ENCODE measurements at regions not wholly inside any gene's neighbourhood (a gene's known extent, or its start where the extent isn't known, plus 50 kb on each side); places are given as distances from the start of the nearest gene placed in this dataset.

GRCh38 chr4:138297743-138298405 lies 55.7 kb upstream of the SLC7A11 start:
- DNase-seq (ENCODE audit: low spot score), result no peak
- TF ChIP-seq, protein P1, sequence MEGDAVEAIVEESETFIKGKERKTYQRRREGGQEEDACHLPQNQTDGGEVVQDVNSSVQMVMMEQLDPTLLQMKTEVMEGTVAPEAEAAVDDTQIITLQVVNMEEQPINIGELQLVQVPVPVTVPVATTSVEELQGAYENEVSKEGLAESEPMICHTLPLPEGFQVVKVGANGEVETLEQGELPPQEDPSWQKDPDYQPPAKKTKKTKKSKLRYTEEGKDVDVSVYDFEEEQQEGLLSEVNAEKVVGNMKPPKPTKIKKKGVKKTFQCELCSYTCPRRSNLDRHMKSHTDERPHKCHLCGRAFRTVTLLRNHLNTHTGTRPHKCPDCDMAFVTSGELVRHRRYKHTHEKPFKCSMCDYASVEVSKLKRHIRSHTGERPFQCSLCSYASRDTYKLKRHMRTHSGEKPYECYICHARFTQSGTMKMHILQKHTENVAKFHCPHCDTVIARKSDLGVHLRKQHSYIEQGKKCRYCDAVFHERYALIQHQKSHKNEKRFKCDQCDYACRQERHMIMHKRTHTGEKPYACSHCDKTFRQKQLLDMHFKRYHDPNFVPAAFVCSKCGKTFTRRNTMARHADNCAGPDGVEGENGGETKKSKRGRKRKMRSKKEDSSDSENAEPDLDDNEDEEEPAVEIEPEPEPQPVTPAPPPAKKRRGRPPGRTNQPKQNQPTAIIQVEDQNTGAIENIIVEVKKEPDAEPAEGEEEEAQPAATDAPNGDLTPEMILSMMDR (conservative IDR thresholded peaks at IDR 0.05; ENCODE audit: low read depth), result no peak
- POLR2A ChIA-PET (ENCODE audit: low non-redundant PET), result no interaction called here
- CTCF ChIA-PET, result interaction anchor here (0.6 kb wide), 1 partner anchor 383 kb away, joined by 3 read pairs; no protein-coding TSS in a partner anchor
- H3K27ac ChIP-seq, result no peak overlapping the region

DNA sequence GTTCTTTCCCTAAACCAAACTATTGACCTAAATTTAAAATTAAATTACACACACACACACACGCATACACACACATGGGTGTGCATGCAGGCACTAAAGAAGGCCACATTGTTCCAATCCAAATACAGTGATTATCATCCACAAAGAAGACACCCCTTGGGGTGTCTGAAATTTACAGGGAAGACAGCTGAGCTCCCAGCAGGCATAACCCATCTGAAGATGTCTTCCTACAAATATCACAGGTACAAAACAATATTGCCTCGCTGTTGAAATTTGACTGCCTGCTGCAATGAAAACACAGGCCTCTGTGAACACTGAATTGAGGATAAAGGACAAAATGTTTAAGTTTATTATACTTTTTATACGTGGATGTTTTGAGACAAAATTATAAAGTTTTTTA lies 50.2 kb upstream of the SLC7A11 start:
- TF ChIP-seq, protein P1 (conservative IDR thresholded peaks at IDR 0.05; ENCODE audit: low read depth), result no peak
- H3K27ac ChIP-seq, result no peak overlapping the region
- ChIA-PET POLR2A (ENCODE audit: low non-redundant PET) (no interaction called here), CTCF (no interaction called here)
- DNase-seq (ENCODE audit: low spot score), result no peak
